ENCODE measurements at regions not wholly inside any gene's neighbourhood (a gene's known extent, or its start where the extent isn't known, plus 50 kb on each side); places are given as distances from the start of the nearest gene placed in this dataset.

GRCh38 chr3:35524856-35525255 is 114.5 kb upstream of the ARPP21 start:
- DNase-seq (ENCODE audit: low spot score), result no peak
- no peak overlapping the region for H3K4me3 Mint-ChIP-seq (ENCODE audit: low read depth)
- no peaks in the 10 kb centered on the region for H3K9me3 Mint-ChIP-seq
- H3K27ac Mint-ChIP-seq, result no peak overlapping the region
- no peaks in the 10 kb centered on the region for H3K4me1 Mint-ChIP-seq (ENCODE audit: low read depth)
- intact Hi-C loops (cut with micrococcal nuclease), result no loop called here
- H3K27me3 Mint-ChIP-seq (ENCODE audit: low read depth), result no peaks in the 10 kb centered on the region
- no peaks in the 10 kb centered on the region for H3K36me3 Mint-ChIP-seq (ENCODE audit: low read depth)

- no peak for DNase-seq (ENCODE audit: low spot score)
- no peaks in the 10 kb centered on the region for H3K9me3 Mint-ChIP-seq
- no peaks in the 10 kb centered on the region for H3K4me1 Mint-ChIP-seq (ENCODE audit: low read depth)
- no peaks in the 10 kb centered on the region for H3K27me3 Mint-ChIP-seq (ENCODE audit: low read depth)
- intact Hi-C loops (cut with micrococcal nuclease), result no loop called here
- no peak overlapping the region for H3K4me3 Mint-ChIP-seq (ENCODE audit: low read depth)
- no peaks in the 10 kb centered on the region for H3K36me3 Mint-ChIP-seq (ENCODE audit: low read depth)
- no peak overlapping the region for H3K27ac Mint-ChIP-seq
These were observed 110.6 kb upstream of the ARPP21 start for GRCh38 chr3:35528728-35529127.

GRCh38 chr3:35529337-35529736 is 110.0 kb upstream of the ARPP21 start:
- Mint-ChIP-seq H3K4me1 (ENCODE audit: low read depth) (no peaks in the 10 kb centered on the region), H3K27me3 (ENCODE audit: low read depth) (no peaks in the 10 kb centered on the region), H3K36me3 (ENCODE audit: low read depth) (no peaks in the 10 kb centered on the region), H3K4me3 (ENCODE audit: low read depth) (no peak overlapping the region), H3K27ac (no peak overlapping the region), H3K9me3 (no peaks in the 10 kb centered on the region)
- DNase-seq (ENCODE audit: low spot score), result no peak
- intact Hi-C loops (cut with micrococcal nuclease), result no loop called here

DNA sequence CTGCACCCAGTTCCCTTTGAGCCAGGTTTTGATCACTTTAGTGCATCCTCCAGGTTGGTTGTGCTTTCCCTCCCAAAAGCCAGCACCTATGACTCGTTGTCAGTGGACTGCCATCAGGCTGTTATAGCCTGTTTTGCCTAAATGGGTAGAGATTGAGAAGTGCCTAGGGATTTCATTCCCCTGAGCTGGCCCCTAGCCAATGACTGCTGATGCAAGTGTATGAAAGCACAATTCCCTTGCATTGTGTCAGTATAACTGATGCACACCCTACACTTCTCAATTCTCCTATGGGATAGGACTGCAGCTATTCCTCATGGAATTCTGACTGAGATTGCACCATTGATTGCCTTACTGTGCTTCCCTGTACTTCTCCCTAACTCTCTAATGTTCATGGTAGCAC is 102.1 kb upstream of the ARPP21 start:
- Mint-ChIP-seq H3K27me3 (ENCODE audit: low read depth) (no peaks in the 10 kb centered on the region), H3K9me3 (no peaks in the 10 kb centered on the region), H3K36me3 (ENCODE audit: low read depth) (no peaks in the 10 kb centered on the region), H3K27ac (no peak overlapping the region), H3K4me1 (ENCODE audit: low read depth) (no peaks in the 10 kb centered on the region), H3K4me3 (ENCODE audit: low read depth) (no peak overlapping the region)
- DNase-seq (ENCODE audit: low spot score), result no peak
- intact Hi-C loops (cut with micrococcal nuclease), result no loop called here

DNA sequence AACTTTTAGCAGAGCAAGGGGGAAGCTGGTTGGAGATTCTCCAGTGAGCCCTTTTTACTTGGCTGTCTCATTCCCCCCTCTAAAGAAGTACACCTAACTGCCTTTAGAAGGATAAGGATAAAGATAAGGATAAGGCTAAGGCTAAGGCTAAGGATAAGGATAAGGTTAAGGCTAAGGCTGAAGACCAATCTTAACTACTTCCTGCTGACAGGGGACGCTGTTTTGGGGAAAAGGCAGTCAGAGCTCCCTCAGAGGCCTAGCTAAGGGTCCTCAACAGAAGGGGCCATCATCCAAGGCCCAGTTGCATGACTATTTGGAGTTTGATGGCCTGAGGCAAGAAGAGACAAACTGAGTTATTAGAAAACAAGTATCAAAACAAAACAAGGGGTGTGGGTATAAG is 94.3 kb upstream of the ARPP21 start:
- H3K4me1 Mint-ChIP-seq (ENCODE audit: low read depth), result no peaks in the 10 kb centered on the region
- H3K27me3 Mint-ChIP-seq (ENCODE audit: low read depth), result no peaks in the 10 kb centered on the region
- no peak overlapping the region for H3K27ac Mint-ChIP-seq
- H3K36me3 Mint-ChIP-seq (ENCODE audit: low read depth), result no peaks in the 10 kb centered on the region
- DNase-seq (ENCODE audit: low spot score), result no peak
- H3K4me3 Mint-ChIP-seq (ENCODE audit: low read depth), result no peak overlapping the region
- intact Hi-C loops (cut with micrococcal nuclease), result no loop called here
- H3K9me3 Mint-ChIP-seq, result no peaks in the 10 kb centered on the region

DNA sequence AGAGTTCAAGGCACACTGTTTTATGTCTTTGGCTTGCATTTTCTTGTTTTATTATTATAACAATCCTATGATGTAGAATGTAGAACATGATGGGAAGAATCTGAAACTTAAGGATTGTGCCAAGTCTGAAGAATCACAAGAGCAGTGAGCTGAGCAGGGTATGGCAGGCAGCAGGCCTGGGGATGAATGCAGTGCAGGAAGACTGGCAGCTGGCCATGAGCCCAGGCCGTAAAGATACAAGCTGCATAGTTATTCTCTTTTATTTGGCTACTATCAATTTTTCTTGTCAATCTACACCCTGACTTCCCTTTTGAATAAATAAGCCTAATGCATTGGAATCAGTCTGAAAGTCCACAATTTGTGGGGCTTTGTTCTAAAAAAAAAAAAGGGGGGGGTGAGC is 89.6 kb upstream of the ARPP21 start:
- no peak overlapping the region for H3K27ac Mint-ChIP-seq
- H3K36me3 Mint-ChIP-seq (ENCODE audit: low read depth), result no peaks in the 10 kb centered on the region
- no peak overlapping the region for H3K4me3 Mint-ChIP-seq (ENCODE audit: low read depth)
- H3K9me3 Mint-ChIP-seq, result no peaks in the 10 kb centered on the region
- no peak for DNase-seq (ENCODE audit: low spot score)
- intact Hi-C loops (cut with micrococcal nuclease), result no loop called here
- no peaks in the 10 kb centered on the region for H3K27me3 Mint-ChIP-seq (ENCODE audit: low read depth)
- no peaks in the 10 kb centered on the region for H3K4me1 Mint-ChIP-seq (ENCODE audit: low read depth)

DNA sequence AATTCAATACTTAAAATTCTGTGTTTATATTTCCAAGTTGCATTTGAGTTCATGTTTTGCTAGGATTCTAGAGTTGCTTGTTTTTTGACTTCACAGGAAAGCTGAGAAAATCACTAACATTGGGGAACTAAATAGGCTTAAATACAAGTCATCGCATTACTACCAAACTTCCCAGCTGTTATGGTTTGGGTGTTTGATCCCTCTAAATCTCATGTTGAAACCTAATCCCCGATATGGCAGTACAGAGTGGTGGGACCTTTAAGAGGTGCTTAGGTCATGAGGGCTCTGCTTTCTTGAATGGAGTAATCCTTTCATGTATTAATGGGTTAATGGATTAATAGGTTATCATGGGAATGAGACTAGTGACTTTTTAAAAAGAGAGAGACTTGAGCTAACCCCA is 77.2 kb upstream of the ARPP21 start:
- H3K9me3 Mint-ChIP-seq, result no peaks in the 10 kb centered on the region
- H3K27me3 Mint-ChIP-seq (ENCODE audit: low read depth), result no peaks in the 10 kb centered on the region
- DNase-seq (ENCODE audit: low spot score), result no peak
- no peaks in the 10 kb centered on the region for H3K36me3 Mint-ChIP-seq (ENCODE audit: low read depth)
- intact Hi-C loops (cut with micrococcal nuclease), result no loop called here
- no peaks in the 10 kb centered on the region for H3K4me1 Mint-ChIP-seq (ENCODE audit: low read depth)
- no peak overlapping the region for H3K27ac Mint-ChIP-seq
- H3K4me3 Mint-ChIP-seq (ENCODE audit: low read depth), result no peak overlapping the region

- H3K27ac Mint-ChIP-seq, result no peak overlapping the region
- no peaks in the 10 kb centered on the region for H3K27me3 Mint-ChIP-seq (ENCODE audit: low read depth)
- intact Hi-C loops (cut with micrococcal nuclease), result no loop called here
- H3K36me3 Mint-ChIP-seq (ENCODE audit: low read depth), result no peaks in the 10 kb centered on the region
- no peak for DNase-seq (ENCODE audit: low spot score)
- no peak overlapping the region for H3K4me3 Mint-ChIP-seq (ENCODE audit: low read depth)
- H3K4me1 Mint-ChIP-seq (ENCODE audit: low read depth), result no peaks in the 10 kb centered on the region
- H3K9me3 Mint-ChIP-seq, result no peaks in the 10 kb centered on the region
These were observed 74.3 kb upstream of the ARPP21 start for GRCh38 chr3:35565048-35565447.

Data from activated T-helper 2 cell treated with anti-CD3 and anti-CD28 coated beads, Interferon-gamma antibody, Interleukin-2, Interleukin-4, amounts not matched to agents 10 μg/mL and 5 μg/mL and 100 μg/mL, durations not matched to agents 14 hours and 24 hours and 36 hours (primary cell).